GM21737 (cell line): ENCODE measurements at regions not wholly inside any gene's neighbourhood (a gene's known extent, or its start where the extent isn't known, plus 50 kb on each side); places are given as distances from the start of the nearest gene placed in this dataset.

Experiments
- ATAC-seq: cut with Tn5 transposase; IDR thresholded peaks from one replicate; pipeline ENCODE4 v1.9.1; 2021; ENCODE audit warnings: mild to moderate bottlenecking, moderate library complexity; ENCODE audit not compliant: unreplicated experiment

GRCh38 chr1:101098327-101098726 is 72.7 kb upstream of the DPH5 start:
- ATAC-seq, result no peak

DNA sequence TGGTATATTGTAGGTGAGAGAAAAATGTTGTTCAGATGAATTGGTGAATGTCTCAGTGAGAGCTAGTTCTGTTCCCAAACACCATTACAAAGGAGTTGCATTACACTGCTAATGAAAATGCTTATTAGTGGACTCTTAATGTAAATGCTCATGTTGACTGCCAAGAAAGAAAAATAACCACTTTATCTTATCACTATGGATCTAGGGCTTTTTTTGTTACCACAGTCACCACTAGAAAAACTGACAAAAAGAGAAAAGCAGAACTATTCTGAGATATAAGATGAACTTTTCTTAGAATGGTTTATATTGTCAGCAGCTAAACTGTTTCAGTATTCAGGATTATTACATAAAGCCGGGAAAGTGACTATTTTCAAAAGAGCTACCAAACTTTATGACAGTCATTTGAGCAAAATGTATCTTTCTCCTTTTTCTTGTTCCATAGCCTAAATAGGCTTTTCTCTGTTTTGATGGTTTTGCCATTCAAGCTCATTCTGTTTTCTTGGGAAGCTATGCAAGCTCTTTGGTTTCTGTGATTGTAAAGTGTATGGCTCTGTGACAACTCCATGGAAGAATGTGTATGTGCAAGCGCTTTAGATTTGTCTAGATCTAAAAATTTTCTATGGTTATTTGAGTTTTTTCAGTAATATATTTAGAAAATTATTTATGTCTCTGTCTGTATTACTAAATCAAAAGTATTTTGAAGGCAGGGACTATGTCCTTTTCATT is 64.2 kb upstream of the DPH5 start:
- ATAC-seq, result no peak

GRCh38 chr1:101088431-101088830 is 62.8 kb upstream of the DPH5 start:
- no peak for ATAC-seq

- no peak for ATAC-seq
Measured at GRCh38 chr1:101086783-101087182, 61.2 kb upstream of the DPH5 start.

DNA sequence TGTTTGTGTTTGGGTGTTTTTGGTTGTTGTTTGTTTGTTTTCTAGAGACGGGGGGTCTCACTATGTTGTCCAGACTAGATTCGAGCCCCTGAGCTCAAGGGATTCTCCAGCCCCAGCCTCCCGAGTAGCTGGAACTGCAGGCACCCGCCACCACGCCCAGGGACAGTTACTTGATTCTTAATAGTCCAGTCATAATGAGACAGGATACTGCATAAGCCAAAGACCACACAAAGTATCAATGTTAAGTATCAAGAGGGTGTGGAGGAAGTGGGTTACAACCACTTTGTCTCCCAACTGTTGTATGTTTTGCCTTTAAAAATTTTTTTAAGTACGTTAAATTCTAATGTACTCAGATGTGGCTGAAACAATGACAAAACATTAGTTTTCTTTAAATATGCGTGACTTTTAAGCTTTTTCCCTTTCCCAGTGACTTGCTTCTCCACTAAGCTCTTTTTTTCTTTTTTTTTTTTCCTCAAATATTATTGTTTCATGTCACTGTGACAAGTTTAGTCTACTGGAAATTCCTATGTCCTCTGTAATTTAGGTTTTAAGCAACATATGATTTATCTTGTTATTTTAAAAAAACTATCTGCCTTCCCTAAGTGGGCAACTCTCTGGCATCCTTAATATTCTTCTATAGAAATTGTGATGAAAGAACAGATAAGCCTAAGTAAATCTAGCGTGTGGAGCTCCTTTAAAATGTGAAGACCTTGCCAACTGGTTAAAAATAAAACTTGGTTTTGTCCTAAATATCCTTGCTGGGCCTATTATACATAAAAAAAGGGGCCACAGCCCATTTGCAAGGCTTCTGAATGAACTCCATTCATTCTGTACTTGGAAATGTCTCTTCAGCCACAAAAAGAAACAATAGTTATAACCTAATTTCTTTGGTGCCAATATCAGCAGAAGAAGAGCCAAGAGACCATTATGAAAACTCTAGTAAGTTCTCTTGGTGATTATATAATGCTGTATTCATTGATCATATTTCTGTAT is 56.2 kb upstream of the DPH5 start:
- peak; percentile 67 for ATAC-seq

- ATAC-seq, result no peak
Measured at GRCh38 chr1:101080859-101081258, 55.3 kb upstream of the DPH5 start.

DNA sequence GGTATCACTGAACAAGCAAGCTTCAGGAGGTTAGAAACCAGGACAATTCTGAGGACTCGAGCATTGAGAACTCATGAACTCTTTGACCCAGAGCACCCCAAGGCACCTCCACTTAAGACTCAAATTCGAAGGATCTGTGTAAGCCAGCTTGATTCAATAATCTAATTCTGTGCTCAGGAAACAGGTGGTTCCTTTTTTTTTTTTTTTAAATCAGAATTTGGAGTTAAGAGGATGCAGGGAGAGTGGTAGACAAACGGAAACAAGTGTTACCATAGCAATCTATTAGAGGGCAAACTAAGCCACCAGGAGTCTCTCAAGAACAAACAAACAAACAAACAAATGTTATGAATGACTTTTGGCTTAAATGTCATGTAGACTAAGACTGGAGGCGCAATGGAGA is 53.8 kb upstream of the DPH5 start:
- no peak for ATAC-seq

GRCh38 chr1:101077849-101078248 is 52.3 kb upstream of the DPH5 start:
- no peak for ATAC-seq

DNA sequence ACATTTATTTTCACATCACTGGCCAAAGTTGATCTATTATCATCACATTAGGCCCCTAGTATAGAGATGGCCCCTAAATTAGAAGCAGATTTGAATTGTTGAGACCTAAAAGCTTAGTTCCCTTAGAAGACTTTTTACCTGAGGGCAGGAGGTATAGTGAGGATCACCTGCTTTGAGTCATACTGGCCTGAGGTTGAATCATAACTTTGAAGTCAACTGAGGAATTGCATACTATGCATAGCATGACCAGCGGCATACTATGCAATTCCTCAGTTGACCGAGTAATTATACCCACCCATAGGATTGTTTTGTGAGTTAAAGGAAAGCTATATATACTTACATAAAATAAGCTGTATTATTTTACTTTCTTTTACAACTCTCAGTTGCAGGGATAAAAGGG is 50.3 kb upstream of the DPH5 start:
- ATAC-seq, result no peak
